ENCODE measurements at regions not wholly inside any gene's neighbourhood (a gene's known extent, or its start where the extent isn't known, plus 50 kb on each side); places are given as distances from the start of the nearest gene placed in this dataset.

GRCh38 chr1:114322207-114322606 is 168.5 kb upstream of the SYT6 start:
- in situ Hi-C loops (cut with MboI; ENCODE audit: low sequenced_read_pairs in 4 of 4) (no loop called here), intact Hi-C loops (cut with DNase I; ENCODE audit: low total_unique reads) (no loop called here)
- TF ChIP-seq CTCF (IDR thresholded peaks at IDR 0.05 in 4 of 5, conservative IDR thresholded peaks at IDR 0.05 in 1 of 5) (no peak), POLR2A (IDR thresholded peaks at IDR 0.05) (no peak)
- no peak overlapping the region for H3K4me3 ChIP-seq
- ATAC-seq (no peak), DNase-seq (no peak)
- H3K9me3 ChIP-seq, result no peaks in the 10 kb centered on the region
- H3K27ac ChIP-seq, result no peak overlapping the region
- no peaks in the 10 kb centered on the region for H3K4me1 ChIP-seq
- no peaks in the 10 kb centered on the region for H3K36me3 ChIP-seq
- H3K27me3 ChIP-seq, result no peaks in the 10 kb centered on the region

- intact Hi-C loops (cut with DNase I; ENCODE audit: low total_unique reads), result no loop called here
- no peak for DNase-seq
- ATAC-seq, result no peak
Measured at GRCh38 chr1:114320586-114320985, 166.9 kb upstream of the SYT6 start.

GRCh38 chr1:114319418-114319817 is 165.7 kb upstream of the SYT6 start:
- Histone ChIP-seq H3K9me3 (no peaks in the 10 kb centered on the region), H3K36me3 (no peaks in the 10 kb centered on the region), H3K4me1 (no peaks in the 10 kb centered on the region), H3K27me3 (no peaks in the 10 kb centered on the region), H3K27ac (no peak overlapping the region), H3K4me3 (no peak overlapping the region)
- DNase-seq (no peak), ATAC-seq (no peak)
- intact Hi-C loops (cut with DNase I; ENCODE audit: low total_unique reads), result no loop called here
- TF ChIP-seq POLR2A (IDR thresholded peaks at IDR 0.05), result no peak
- TF ChIP-seq CTCF (IDR thresholded peaks at IDR 0.05 in 4 of 5, conservative IDR thresholded peaks at IDR 0.05 in 1 of 5), result no peak
- in situ Hi-C loops (cut with MboI; ENCODE audit: low sequenced_read_pairs in 4 of 4), result no loop called here

More at GRCh38 chr1:114320586-114320985, 166.9 kb upstream of the SYT6 start:
- Histone ChIP-seq H3K27me3 (no peaks in the 10 kb centered on the region), H3K9me3 (no peaks in the 10 kb centered on the region), H3K27ac (no peak overlapping the region), H3K4me3 (no peak overlapping the region), H3K4me1 (no peaks in the 10 kb centered on the region), H3K36me3 (no peaks in the 10 kb centered on the region)
- in situ Hi-C loops (cut with MboI; ENCODE audit: low sequenced_read_pairs in 4 of 4), result no loop called here
- TF ChIP-seq CTCF (IDR thresholded peaks at IDR 0.05 in 4 of 5, conservative IDR thresholded peaks at IDR 0.05 in 1 of 5), result no peak
- no peak for TF ChIP-seq POLR2A (IDR thresholded peaks at IDR 0.05)

GRCh38 chr1:114318961-114319360 is 165.3 kb upstream of the SYT6 start:
- Histone ChIP-seq H3K27ac (no peak overlapping the region), H3K4me3 (no peak overlapping the region), H3K27me3 (no peaks in the 10 kb centered on the region), H3K9me3 (no peaks in the 10 kb centered on the region), H3K36me3 (no peaks in the 10 kb centered on the region), H3K4me1 (no peaks in the 10 kb centered on the region)
- DNase-seq, result no peak
- intact Hi-C loops (cut with DNase I; ENCODE audit: low total_unique reads) (no loop called here), in situ Hi-C loops (cut with MboI; ENCODE audit: low sequenced_read_pairs in 4 of 4) (no loop called here)
- no peak for ATAC-seq
- TF ChIP-seq CTCF (IDR thresholded peaks at IDR 0.05 in 4 of 5, conservative IDR thresholded peaks at IDR 0.05 in 1 of 5) (no peak), POLR2A (IDR thresholded peaks at IDR 0.05) (no peak)

GRCh38 chr1:114316204-114316603 is 162.5 kb upstream of the SYT6 start:
- in situ Hi-C loops (cut with MboI; ENCODE audit: low sequenced_read_pairs in 4 of 4), result no loop called here
- DNase-seq, result no peak

More at GRCh38 chr1:114316204-114316603, 162.5 kb upstream of the SYT6 start:
- intact Hi-C loops (cut with DNase I; ENCODE audit: low total_unique reads), result no loop called here
- Histone ChIP-seq H3K4me3 (no peak overlapping the region), H3K9me3 (no peaks in the 10 kb centered on the region), H3K36me3 (no peaks in the 10 kb centered on the region), H3K27ac (no peak overlapping the region), H3K4me1 (no peaks in the 10 kb centered on the region), H3K27me3 (no peaks in the 10 kb centered on the region)
- no peak for TF ChIP-seq CTCF (IDR thresholded peaks at IDR 0.05 in 4 of 5, conservative IDR thresholded peaks at IDR 0.05 in 1 of 5)
- TF ChIP-seq POLR2A (IDR thresholded peaks at IDR 0.05), result no peak
- ATAC-seq, result no peak
